GM23248 (cell line): ENCODE measurements at regions not wholly inside any gene's neighbourhood (a gene's known extent, or its start where the extent isn't known, plus 50 kb on each side); places are given as distances from the start of the nearest gene placed in this dataset.
"Not testable (repeated sequence)": the region's sequence is repeated elsewhere in the genome, so short reads cannot be mapped to it uniquely, and the experiment has no call there.

ENCODE experiments used
- DNase-seq: peaks from one replicate; pipeline ENCODE4 v3.0.0-alpha.2; 2015
- H2AFZ ChIP-seq: fragments of 200-600 bp; sonication (generic); 2 replicates; pipeline ENCODE4 v1.6.1; 2016; ENCODE audit warnings: antibody characterized with exemption
- H3F3A ChIP-seq: fragments of 200-600 bp; sonication (generic); 2 replicates; pipeline ENCODE4 v1.6.1; 2016; ENCODE audit warnings: mild to moderate bottlenecking, antibody characterized with exemption, mixed run types; ENCODE audit not compliant: insufficient read depth
- H3K27ac ChIP-seq: fragments of 200-600 bp; sonication (generic); 2 replicates; pipeline ENCODE4 v1.5.1; 2016; ENCODE audit warnings: mild to moderate bottlenecking
- H3K27me3 ChIP-seq: fragments of 200-600 bp; sonication (generic); replicated peaks from 2 replicates; pipeline ENCODE4 v1.6.1; 2016; ENCODE audit warnings: mild to moderate bottlenecking; ENCODE audit not compliant: insufficient read depth
- H3K36me3 ChIP-seq: fragments of 200-600 bp; sonication (generic); 2 replicates; pipeline ENCODE4 v1.6.1; 2016; ENCODE audit warnings: low read depth, mild to moderate bottlenecking
- H3K4me1 ChIP-seq: fragments of 200-600 bp; sonication (generic); 2 replicates; pipeline ENCODE4 v1.6.1; 2016; ENCODE audit warnings: mild to moderate bottlenecking; ENCODE audit not compliant: insufficient read depth
- H3K4me2 ChIP-seq: fragments of 200-600 bp; sonication (generic); one replicate; pipeline ENCODE4 v1.6.1; 2016; ENCODE audit warnings: mild to moderate bottlenecking; ENCODE audit not compliant: unreplicated experiment
- H3K4me3 ChIP-seq: fragments of 200-600 bp; sonication (generic); 2 replicates; pipeline ENCODE4 v1.5.1; 2016; ENCODE audit warnings: mild to moderate bottlenecking
- H3K79me2 ChIP-seq: fragments of 200-600 bp; sonication (generic); 2 replicates; pipeline ENCODE4 v1.6.1; 2016; ENCODE audit warnings: mild to moderate bottlenecking; ENCODE audit not compliant: insufficient read depth
- H3K9ac ChIP-seq: fragments of 200-600 bp; sonication (generic); 2 replicates; pipeline ENCODE4 v1.6.1; 2016; ENCODE audit warnings: mild to moderate bottlenecking
- H3K9me2 ChIP-seq: fragments of 200-600 bp; sonication (generic); 2 replicates; pipeline ENCODE4 v1.6.1; 2016; ENCODE audit warnings: mixed run types, mild to moderate bottlenecking, moderate library complexity; ENCODE audit not compliant: insufficient read depth
- H3K9me3 ChIP-seq: fragments of 200-600 bp; sonication (generic); one replicate; pipeline ENCODE4 v1.6.1; 2017; ENCODE audit warnings: low read depth
- H4K20me1 ChIP-seq: fragments of 200-600 bp; sonication (generic); 2 replicates; pipeline ENCODE4 v1.6.0; 2016; ENCODE audit not compliant: insufficient read depth
- EZH2 ChIP-seq: fragments of 200-600 bp; sonication (generic); IDR thresholded peaks from 2 replicates; pipeline ENCODE4 v1.6.1; 2018; ENCODE audit warnings: antibody characterized with exemption, mild to moderate bottlenecking; ENCODE audit not compliant: insufficient read depth, poor library complexity, severe bottlenecking
- EZH2phosphoT487 ChIP-seq: fragments of 200-600 bp; sonication (generic); IDR thresholded peaks from 2 replicates; pipeline ENCODE4 v1.6.1; 2018; ENCODE audit warnings: antibody characterized with exemption, moderate library complexity, mild to moderate bottlenecking, low read depth; ENCODE audit not compliant: insufficient read depth
- WGBS, 2 experiments: methylation state at CpG; one replicate each; pipeline ENCODE4 v1.1.6; 2015 to 2017; ENCODE audit warnings: low lambda C conversion rate in 2 of 2, low coverage in 1 of 2; ENCODE audit errors: missing lambda C conversion rate in 2 of 2; 5-methylcytosine and 5-hydroxymethylcytosine counted together
- in situ Hi-C: fragments of 300-500 bp; cut with MboI; formaldehyde crosslinking; loops from 2 replicates; pipeline ENCODE4 v1.15.0; 2020

DNA sequence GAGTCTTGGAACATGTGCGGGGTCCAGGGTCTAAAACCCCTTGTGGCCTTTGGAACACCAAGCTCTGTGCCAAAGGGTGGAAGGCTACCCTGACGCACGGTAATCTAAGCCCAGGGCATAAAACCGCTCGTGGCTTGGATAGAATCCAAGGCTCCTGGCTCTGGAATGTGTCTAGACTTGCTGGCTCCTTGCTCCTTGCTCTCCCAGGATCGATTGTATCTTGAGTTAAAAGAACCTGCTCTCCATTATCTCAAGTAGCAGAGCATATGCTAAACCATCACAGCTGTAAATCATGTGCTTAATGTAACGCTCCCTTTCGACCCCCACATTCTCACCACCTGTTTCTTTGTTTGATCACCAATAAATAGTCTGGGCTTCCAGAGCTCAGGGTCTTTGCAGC is 50.3 kb downstream of the TLCD4 start:
- H3K27me3 ChIP-seq, H3K9me3 ChIP-seq, H3K9ac ChIP-seq, H3K27ac ChIP-seq, H3K36me3 ChIP-seq, H3K4me1 ChIP-seq, H2AFZ ChIP-seq, H3K79me2 ChIP-seq, H3K4me3 ChIP-seq, H4K20me1 ChIP-seq, in situ Hi-C loops, H3K4me2 ChIP-seq, H3F3A ChIP-seq, H3K9me2 ChIP-seq: not testable (repeated sequence)
- 15% methylated on average over 7 to 8 of the region's 8 CpGs for WGBS, 2 experiments
- peak; percentile 14 for DNase-seq

DNA sequence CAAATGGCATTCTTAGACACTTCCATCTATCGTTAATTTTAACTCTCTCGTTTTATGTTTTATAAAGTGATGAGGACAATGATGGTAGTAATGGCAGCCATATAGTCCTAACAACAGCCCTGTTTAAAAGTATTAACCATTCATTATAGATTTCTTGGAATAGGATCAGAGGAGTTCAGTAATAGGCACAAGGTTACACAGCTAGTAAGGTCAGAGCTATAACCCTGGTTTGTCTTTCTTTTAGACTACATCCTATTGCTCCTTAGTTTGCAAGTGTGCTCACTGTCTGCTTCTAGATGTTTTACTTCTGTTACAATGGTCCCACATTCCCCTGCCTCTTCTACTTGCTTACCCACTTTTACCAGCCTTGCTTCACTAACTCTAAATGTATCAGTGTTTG is 50.9 kb downstream of the TLCD4 start:
- 77 to 80% methylated on average over 2 of the region's 2 CpGs for WGBS, 2 experiments
- Histone ChIP-seq H3K4me1 (no peaks in the 10 kb centered on the region), H3K36me3 (no peaks in the 10 kb centered on the region), H4K20me1 (no peaks in the 10 kb centered on the region), H3K9me2 (no peaks in the 10 kb centered on the region), H3F3A (no peaks in the 10 kb centered on the region), H3K9me3 (no peaks in the 10 kb centered on the region), H3K4me2 (no peak overlapping the region), H3K27ac (no peak overlapping the region), H2AFZ (no peak overlapping the region), H3K9ac (no peak overlapping the region), H3K79me2 (no peaks in the 10 kb centered on the region), H3K27me3 (no peaks in the 10 kb centered on the region), H3K4me3 (no peak overlapping the region)
- in situ Hi-C loops: no loop called here
- no peak for DNase-seq
- TF ChIP-seq EZH2phosphoT487: no peak
- TF ChIP-seq EZH2: no peak

DNA sequence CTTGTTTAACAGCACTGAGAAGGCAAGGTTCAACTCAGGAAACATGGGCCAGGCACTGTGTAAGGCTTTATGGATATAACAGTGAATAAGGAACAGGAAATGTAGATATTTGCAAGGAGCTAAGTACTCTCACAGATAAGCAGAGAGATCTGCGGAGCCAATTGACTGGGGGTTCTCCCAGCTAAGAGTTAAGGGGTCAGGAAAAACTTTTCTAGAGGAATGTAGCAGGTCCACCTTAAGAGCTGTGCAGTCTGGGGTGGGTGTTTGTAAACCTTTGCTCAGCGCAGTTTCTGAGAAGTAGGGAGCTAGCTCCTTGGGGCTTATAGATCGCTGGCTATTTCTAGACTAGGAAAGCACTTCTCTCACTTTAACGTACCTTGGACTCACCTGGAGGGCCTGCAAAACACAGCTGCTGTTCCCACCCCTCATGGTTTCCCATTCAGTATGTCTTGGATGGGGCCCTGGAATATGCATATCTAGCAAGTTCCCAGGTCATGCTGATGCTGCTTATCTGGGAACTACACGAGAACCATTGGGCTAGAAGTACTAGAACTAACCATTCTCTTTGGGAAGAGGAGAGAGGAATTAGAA is 51.7 kb downstream of the TLCD4 start:
- no peaks in the 10 kb centered on the region for H4K20me1 ChIP-seq
- no peaks in the 10 kb centered on the region for H3K79me2 ChIP-seq
- no peak overlapping the region for H3K27ac ChIP-seq
- H3K9me3 ChIP-seq: no peaks in the 10 kb centered on the region
- 89 to 91% methylated on average over 5 of the region's 5 CpGs for WGBS, 2 experiments
- H2AFZ ChIP-seq: no peak overlapping the region
- H3K4me2 ChIP-seq: no peak overlapping the region
- in situ Hi-C loops: no loop called here
- H3K4me1 ChIP-seq: no peaks in the 10 kb centered on the region
- no peak overlapping the region for H3K9ac ChIP-seq
- no peak overlapping the region for H3K4me3 ChIP-seq
- H3K36me3 ChIP-seq: no peaks in the 10 kb centered on the region
- no peak for DNase-seq
- no peaks in the 10 kb centered on the region for H3K9me2 ChIP-seq
- no peaks in the 10 kb centered on the region for H3F3A ChIP-seq
- H3K27me3 ChIP-seq: no peaks in the 10 kb centered on the region
- TF ChIP-seq EZH2 (no peak), EZH2phosphoT487 (no peak)

DNA sequence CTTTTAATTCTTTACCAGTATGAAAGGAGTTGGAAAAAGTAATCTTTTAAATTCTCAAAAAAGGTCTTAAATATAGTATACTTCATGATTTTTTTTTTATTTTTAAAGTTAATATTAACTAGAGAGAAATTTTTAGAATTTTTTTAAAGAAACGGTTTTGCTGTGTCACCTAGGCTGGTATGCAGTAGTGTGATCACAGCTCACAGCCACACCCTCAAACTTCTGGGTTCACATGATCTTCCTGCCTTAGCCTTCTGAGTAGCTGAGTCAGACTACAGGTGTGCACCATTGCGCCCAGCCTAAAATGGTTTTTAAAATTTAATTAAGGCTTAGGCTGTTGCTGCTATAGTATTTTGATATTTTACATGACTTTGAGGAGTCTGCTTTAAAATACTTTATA is 52.4 kb downstream of the TLCD4 start:
- DNase-seq: peak; percentile 13

More for the DNA sequence above, 52.4 kb downstream of the TLCD4 start:
- Histone ChIP-seq H3K27ac (no peak overlapping the region), H3K9me3 (no peaks in the 10 kb centered on the region), H3F3A (no peaks in the 10 kb centered on the region), H3K9me2 (no peaks in the 10 kb centered on the region), H2AFZ (no peak overlapping the region), H3K27me3 (no peaks in the 10 kb centered on the region), H3K36me3 (no peaks in the 10 kb centered on the region), H3K4me2 (no peak overlapping the region), H3K79me2 (no peaks in the 10 kb centered on the region), H4K20me1 (no peaks in the 10 kb centered on the region), H3K9ac (no peak overlapping the region), H3K4me3 (no peak overlapping the region), H3K4me1 (no peaks in the 10 kb centered on the region)
- no peak for TF ChIP-seq EZH2
- TF ChIP-seq EZH2phosphoT487: no peak
- in situ Hi-C loops: no loop called here
- 62 to 70% methylated on average over 2 of the region's 2 CpGs for WGBS, 2 experiments
